ENCODE measurements at regions not wholly inside any gene's neighbourhood (a gene's known extent, or its start where the extent isn't known, plus 50 kb on each side); places are given as distances from the start of the nearest gene placed in this dataset.

- TF ChIP-seq POLR2A (IDR thresholded peaks at IDR 0.05; ENCODE audit: low read length), result no peak
- no peak for TF ChIP-seq GATA1 (IDR thresholded peaks at IDR 0.05; ENCODE audit: low read depth, low read length)
Measured at GRCh38 chr14:82113710-82114109, 580.1 kb upstream of the SEL1L start.

Data from erythroblast (primary cell).